ENCODE measurements at regions not wholly inside any gene's neighbourhood (a gene's known extent, or its start where the extent isn't known, plus 50 kb on each side); places are given as distances from the start of the nearest gene placed in this dataset.

- no peak for TF ChIP-seq CTCF (conservative IDR thresholded peaks at IDR 0.05; ENCODE audit: low read depth, low read length)
- TF ChIP-seq EZH2 (IDR thresholded peaks at IDR 0.05; ENCODE audit: low read length, unreplicated experiment) = no peak
- no peak for TF ChIP-seq EZH2phosphoT487 (IDR thresholded peaks at IDR 0.05; ENCODE audit: borderline replicate concordance, low read length)
Observed at GRCh38 chr3:67248726-67249125, 250.6 kb downstream of the KBTBD8 start.

Data from PC-3 (cell line).